ENCODE measurements at regions not wholly inside any gene's neighbourhood (a gene's known extent, or its start where the extent isn't known, plus 50 kb on each side); places are given as distances from the start of the nearest gene placed in this dataset.
"Not testable (repeated sequence)": the region's sequence is repeated elsewhere in the genome, so short reads cannot be mapped to it uniquely, and the experiment has no call there.

DNA sequence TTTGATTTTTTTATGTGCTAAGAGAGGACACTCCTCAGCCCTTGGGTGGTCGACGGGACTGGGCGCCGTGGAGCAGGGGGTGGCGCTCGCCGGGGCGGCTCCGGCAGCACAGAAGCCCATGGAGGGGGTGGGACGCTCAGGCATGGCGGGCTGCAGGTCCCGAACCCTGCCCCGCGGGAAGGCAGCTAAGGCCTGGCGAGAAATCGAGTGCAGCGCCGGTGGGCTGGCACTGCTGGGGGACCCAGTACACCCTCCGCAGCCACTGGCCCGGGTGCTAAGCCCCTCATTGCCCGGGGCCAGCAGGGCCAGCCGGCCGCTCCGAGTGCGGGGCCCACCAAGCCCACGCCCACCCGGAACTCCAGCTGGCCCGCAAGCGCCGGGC, 669.7 kb upstream of the CTNND2 start:
- not testable (repeated sequence) for DNase-seq (ENCODE audit: low spot score)

- no peak for DNase-seq (ENCODE audit: low spot score)
Measured at GRCh38 chr5:12570688-12571087, 666.4 kb upstream of the CTNND2 start.

DNA sequence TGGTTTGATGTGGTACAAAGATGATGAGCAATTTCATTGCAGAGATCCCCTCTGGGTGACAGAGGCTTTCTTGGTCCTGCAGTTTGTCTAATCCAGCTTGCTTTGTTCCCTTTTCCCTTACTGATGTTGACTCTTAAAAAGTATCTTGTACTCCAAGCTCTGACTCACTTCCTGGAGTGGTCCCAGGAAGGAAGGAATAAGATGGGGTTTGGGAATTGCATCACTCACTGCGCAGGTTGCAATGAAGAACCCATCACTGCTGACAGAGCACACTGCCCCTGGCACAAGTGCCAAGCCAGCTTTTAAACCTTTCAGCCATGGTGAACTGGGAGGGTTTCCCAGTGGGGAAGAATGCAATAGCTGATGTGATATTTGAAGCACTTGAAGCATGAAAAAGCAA, 662.2 kb upstream of the CTNND2 start:
- DNase-seq (ENCODE audit: low spot score), result no peak

DNA sequence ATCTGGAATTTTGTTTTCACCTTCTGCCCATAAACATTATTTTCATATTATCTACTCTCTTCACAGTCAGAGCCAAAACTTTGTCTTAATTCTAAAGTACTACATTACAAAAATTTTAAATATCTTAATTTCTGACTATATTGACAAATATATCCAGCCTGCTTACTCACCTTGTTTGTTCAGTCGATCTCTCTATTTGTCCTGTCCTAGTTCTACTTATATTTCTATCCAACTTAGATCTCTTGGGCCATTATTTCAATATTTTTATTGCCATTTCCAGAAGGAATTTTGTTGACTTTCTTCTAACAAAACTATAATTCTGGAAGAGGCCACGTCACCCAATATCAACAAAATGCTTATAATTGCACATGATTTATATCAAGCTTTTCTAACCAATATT, 652.8 kb upstream of the CTNND2 start:
- no peak for DNase-seq (ENCODE audit: low spot score)

- DNase-seq (ENCODE audit: low spot score), result no peak
Measured at GRCh38 chr5:12526113-12526512, 621.9 kb upstream of the CTNND2 start.

GRCh38 chr5:12522116-12522515, 617.9 kb upstream of the CTNND2 start:
- DNase-seq (ENCODE audit: low spot score), result no peak

DNA sequence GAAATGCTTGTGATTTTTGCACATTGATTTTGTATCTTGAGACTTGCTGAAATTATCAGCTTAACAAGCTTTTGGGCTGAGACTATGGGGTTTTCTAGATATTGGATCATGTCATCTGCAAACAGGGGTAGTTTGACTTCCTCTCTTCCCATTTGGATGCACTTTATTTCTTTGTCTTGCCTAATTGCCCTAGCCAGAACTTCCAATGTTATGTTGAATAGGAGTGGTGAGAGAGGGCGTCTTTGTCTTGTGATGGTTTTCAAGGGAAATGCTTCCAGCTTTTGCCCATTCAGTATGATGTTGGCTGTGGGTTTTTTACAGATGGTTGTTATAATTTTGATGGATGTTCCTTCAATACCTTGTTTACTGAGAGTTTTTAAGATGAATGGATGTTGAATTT, 600.7 kb upstream of the CTNND2 start:
- DNase-seq (ENCODE audit: low spot score), result not testable (repeated sequence)

GRCh38 chr5:12488161-12488560, 583.9 kb upstream of the CTNND2 start:
- DNase-seq (ENCODE audit: low spot score), result peak; percentile 6

DNA sequence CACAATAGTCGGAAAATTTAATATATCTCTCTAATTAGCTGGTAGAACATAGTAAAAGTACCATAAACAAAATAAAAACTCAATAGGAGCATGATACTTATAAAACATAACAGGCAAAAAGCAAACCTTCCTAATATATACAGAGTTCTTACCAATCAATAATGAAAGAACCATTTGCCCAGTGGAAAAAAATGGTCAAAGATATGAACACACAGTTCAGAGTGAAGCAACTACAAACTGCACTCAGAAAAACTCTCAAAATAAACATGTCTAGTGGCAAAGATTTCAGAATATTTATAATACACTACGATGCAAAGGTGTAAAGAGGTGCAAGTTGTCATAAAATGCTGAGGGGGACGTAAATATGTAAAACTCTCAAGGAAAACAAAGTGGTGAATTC, 576.2 kb upstream of the CTNND2 start:
- no peak for DNase-seq (ENCODE audit: low spot score)

- no peak for DNase-seq (ENCODE audit: low spot score)
Measured at GRCh38 chr5:12477554-12477953, 573.3 kb upstream of the CTNND2 start.

- no peak for DNase-seq (ENCODE audit: low spot score)
Measured at GRCh38 chr5:12467799-12468198, 563.6 kb upstream of the CTNND2 start.

GRCh38 chr5:12460493-12461261, 556.4 kb upstream of the CTNND2 start:
- DNase-seq (ENCODE audit: low spot score), result no peak

- no peak for DNase-seq (ENCODE audit: low spot score)
Measured at GRCh38 chr5:12459326-12459725, 555.1 kb upstream of the CTNND2 start.

- no peak for DNase-seq (ENCODE audit: low spot score)
Measured at GRCh38 chr5:12419075-12419474, 514.8 kb upstream of the CTNND2 start.

GRCh38 chr5:12413585-12413984, 509.3 kb upstream of the CTNND2 start:
- DNase-seq (ENCODE audit: low spot score), result no peak

DNA sequence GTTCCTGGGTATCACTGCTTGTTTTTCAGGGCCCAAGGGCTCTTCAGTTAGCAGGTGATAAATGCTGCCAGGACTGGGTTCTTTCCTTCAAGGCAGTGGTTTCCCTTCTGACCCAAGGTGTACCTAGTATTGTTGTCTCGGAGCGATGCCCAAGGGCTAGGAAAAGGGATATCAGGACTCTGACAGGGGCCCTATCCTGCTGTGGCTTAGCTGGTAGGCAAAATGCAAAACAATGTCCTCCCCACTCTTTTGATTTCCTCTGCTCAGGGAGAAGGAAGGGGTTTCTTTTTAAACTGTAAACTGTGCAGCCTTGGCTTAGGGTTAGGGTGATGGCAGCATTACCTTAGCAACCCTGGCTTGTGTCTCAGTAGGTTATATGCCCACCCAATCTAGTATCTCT, 508.8 kb upstream of the CTNND2 start:
- DNase-seq (ENCODE audit: low spot score), result no peak

GRCh38 chr5:12399868-12400267, 495.6 kb upstream of the CTNND2 start:
- DNase-seq (ENCODE audit: low spot score), result no peak

- DNase-seq (ENCODE audit: low spot score), result no peak
Measured at GRCh38 chr5:12392246-12392645, 488.0 kb upstream of the CTNND2 start.

- DNase-seq (ENCODE audit: low spot score), result no peak
Measured at GRCh38 chr5:12385095-12385494, 480.8 kb upstream of the CTNND2 start.

- DNase-seq (ENCODE audit: low spot score), result no peak
Measured at GRCh38 chr5:12384005-12384404, 479.8 kb upstream of the CTNND2 start.

GRCh38 chr5:12367973-12368372, 463.7 kb upstream of the CTNND2 start:
- no peak for DNase-seq (ENCODE audit: low spot score)

- no peak for DNase-seq (ENCODE audit: low spot score)
Measured at GRCh38 chr5:12360218-12360617, 456.0 kb upstream of the CTNND2 start.

- DNase-seq (ENCODE audit: low spot score), result no peak
Measured at GRCh38 chr5:12358371-12359090, 454.3 kb upstream of the CTNND2 start.

DNA sequence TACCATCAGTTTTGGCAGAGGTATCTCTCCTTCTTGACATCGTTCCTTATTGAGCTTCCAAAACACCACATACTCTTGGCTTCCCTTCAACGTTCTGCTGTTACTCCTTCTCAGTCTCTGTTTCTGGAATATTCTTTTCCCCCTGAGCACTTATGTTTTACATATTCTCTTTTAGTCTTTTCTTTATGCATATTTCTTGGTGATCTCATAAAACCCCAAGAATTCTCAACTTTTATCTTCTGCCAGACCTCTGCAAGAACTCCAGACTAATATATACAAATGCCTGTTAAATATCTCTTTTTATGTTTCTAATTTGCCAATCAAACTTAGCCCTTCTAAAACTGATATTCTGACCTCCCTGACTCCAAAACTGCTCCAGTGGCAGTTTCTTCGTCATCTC, 453.4 kb upstream of the CTNND2 start:
- no peak for DNase-seq (ENCODE audit: low spot score)

Measured in AG20443 (cell line).